Mesothelial cell of epicardium (in vitro differentiated cells): ENCODE measurements at regions not wholly inside any gene's neighbourhood (a gene's known extent, or its start where the extent isn't known, plus 50 kb on each side); places are given as distances from the start of the nearest gene placed in this dataset.

Experiments used
- DNase-seq, 2 experiments: peaks; one replicate each; pipeline ENCODE4 v3.0.0; 2021; ENCODE audit warnings: low spot score in 2 of 2; ENCODE audit not compliant: unreplicated experiment in 2 of 2
- H3K27ac Mint-ChIP-seq: 2 replicates; pipeline ENCODE4 v1.8.0; 2021; ENCODE audit warnings: mixed read lengths
- H3K27me3 Mint-ChIP-seq: 2 replicates; pipeline ENCODE4 v1.8.0; 2021; ENCODE audit warnings: low read depth, mixed read lengths
- H3K36me3 Mint-ChIP-seq: 2 replicates; pipeline ENCODE4 v1.8.0; 2021; ENCODE audit warnings: mixed read lengths
- H3K4me1 Mint-ChIP-seq: 2 replicates; pipeline ENCODE4 v1.8.0; 2021; ENCODE audit warnings: mixed read lengths
- H3K4me3 Mint-ChIP-seq: 2 replicates; pipeline ENCODE4 v1.8.0; 2021; ENCODE audit warnings: mild to moderate bottlenecking, moderate library complexity, mixed read lengths
- H3K9me3 Mint-ChIP-seq: 2 replicates; pipeline ENCODE4 v1.8.0; 2021; ENCODE audit warnings: mixed read lengths
- CTCF ChIP-seq: fragments of 200-600 bp; sonication (generic); IDR thresholded peaks from one replicate; pipeline ENCODE4 v1.5.0; 2021; ENCODE audit warnings: antibody characterized with exemption; ENCODE audit not compliant: unreplicated experiment

- H3K36me3 Mint-ChIP-seq = no peaks in the 10 kb centered on the region
- TF ChIP-seq CTCF = no peak
- H3K9me3 Mint-ChIP-seq = peaks cover 7% of the 10 kb centered on the region
- peak in 1 of 2 experiments; percentile 26 for DNase-seq
- no peak overlapping the region for H3K4me3 Mint-ChIP-seq
- no peaks in the 10 kb centered on the region for H3K4me1 Mint-ChIP-seq
- H3K27me3 Mint-ChIP-seq = no peaks in the 10 kb centered on the region
- H3K27ac Mint-ChIP-seq = no peak overlapping the region
Measured at GRCh38 chr22:47786650-47787290, 1024.3 kb downstream of the TBC1D22A start.

- peak in 1 of 2 experiments; percentile 24 for DNase-seq
- Mint-ChIP-seq H3K27me3 (no peaks in the 10 kb centered on the region), H3K36me3 (no peaks in the 10 kb centered on the region), H3K9me3 (peaks cover 7% of the 10 kb centered on the region), H3K27ac (no peak overlapping the region), H3K4me1 (no peaks in the 10 kb centered on the region), H3K4me3 (no peak overlapping the region)
- no peak for TF ChIP-seq CTCF
Measured at GRCh38 chr22:47784991-47785390, 1022.5 kb downstream of the TBC1D22A start.

- Mint-ChIP-seq H3K4me3 (no peak overlapping the region), H3K27ac (no peak overlapping the region), H3K9me3 (peaks cover 7% of the 10 kb centered on the region), H3K4me1 (no peaks in the 10 kb centered on the region), H3K27me3 (no peaks in the 10 kb centered on the region), H3K36me3 (no peaks in the 10 kb centered on the region)
- DNase-seq = peak in 1 of 2 experiments; percentile 10
- no peak for TF ChIP-seq CTCF
Measured at GRCh38 chr22:47784367-47784983, 1022.0 kb downstream of the TBC1D22A start.

GRCh38 chr22:47783433-47784366 is 1021.2 kb downstream of the TBC1D22A start:
- H3K4me1 Mint-ChIP-seq = no peaks in the 10 kb centered on the region
- peak in 1 of 2 experiments; percentile 20 for DNase-seq
- H3K27me3 Mint-ChIP-seq = no peaks in the 10 kb centered on the region
- no peak overlapping the region for H3K27ac Mint-ChIP-seq
- H3K9me3 Mint-ChIP-seq = peaks cover 7% of the 10 kb centered on the region
- no peaks in the 10 kb centered on the region for H3K36me3 Mint-ChIP-seq
- no peak for TF ChIP-seq CTCF
- no peak overlapping the region for H3K4me3 Mint-ChIP-seq

GRCh38 chr22:47782328-47783075 is 1020.1 kb downstream of the TBC1D22A start:
- Mint-ChIP-seq H3K36me3 (no peaks in the 10 kb centered on the region), H3K4me1 (no peaks in the 10 kb centered on the region), H3K4me3 (no peak overlapping the region), H3K27ac (no peak overlapping the region), H3K9me3 (peaks cover 7% of the 10 kb centered on the region), H3K27me3 (no peaks in the 10 kb centered on the region)
- no peak for TF ChIP-seq CTCF
- peak in 1 of 2 experiments; percentile 25 for DNase-seq
